ENCODE measurements at regions not wholly inside any gene's neighbourhood (a gene's known extent, or its start where the extent isn't known, plus 50 kb on each side); places are given as distances from the start of the nearest gene placed in this dataset.
A peak's percentile ranks its signal among the peaks of the same experiment; 100 is the strongest.

DNA sequence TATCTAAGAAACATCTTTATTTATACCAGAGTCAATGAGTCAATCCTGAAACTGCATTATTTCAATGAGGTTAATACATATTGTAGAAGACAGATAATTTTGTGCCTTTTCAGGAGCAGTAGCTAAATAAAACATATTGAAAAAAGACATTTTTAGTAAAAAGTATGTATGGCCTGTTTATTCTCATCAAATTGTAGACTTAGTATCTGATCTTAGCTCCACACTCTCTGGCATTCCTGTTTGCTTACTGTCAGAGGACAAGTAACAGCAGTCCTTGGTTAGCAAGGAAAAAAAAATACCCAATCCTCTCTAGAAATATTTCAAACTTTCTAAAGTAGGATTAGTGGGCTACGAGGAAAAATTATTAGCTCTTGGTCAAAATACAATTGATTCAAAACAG, 50.5 kb upstream of the GUCY1A1 start:
- DNase-seq: no peak

- DNase-seq: no peak
Observed at GRCh38 chr4:155615081-155615887, 51.4 kb upstream of the GUCY1A1 start.

GRCh38 chr4:155614111-155614762, 52.4 kb upstream of the GUCY1A1 start:
- no peak for DNase-seq

DNA sequence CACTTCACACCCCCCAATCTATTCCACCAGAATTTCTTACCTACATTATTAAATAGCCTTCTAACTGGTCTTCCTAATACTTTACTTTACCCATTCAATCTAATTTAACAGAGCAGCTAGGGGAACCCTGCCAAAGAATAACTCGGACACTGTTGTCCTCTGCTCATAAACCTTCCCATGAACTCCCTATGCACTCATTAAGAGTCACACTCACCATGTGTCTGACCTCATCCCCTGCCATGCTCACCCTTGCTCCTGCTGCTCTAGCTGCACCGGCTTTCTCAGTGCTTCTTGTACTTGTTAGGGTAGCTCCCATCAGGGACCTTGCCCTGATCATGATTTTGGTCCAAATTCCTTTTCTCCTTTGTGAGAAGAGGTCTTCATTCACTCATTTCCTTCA, 54.6 kb upstream of the GUCY1A1 start:
- no peak for DNase-seq

DNA sequence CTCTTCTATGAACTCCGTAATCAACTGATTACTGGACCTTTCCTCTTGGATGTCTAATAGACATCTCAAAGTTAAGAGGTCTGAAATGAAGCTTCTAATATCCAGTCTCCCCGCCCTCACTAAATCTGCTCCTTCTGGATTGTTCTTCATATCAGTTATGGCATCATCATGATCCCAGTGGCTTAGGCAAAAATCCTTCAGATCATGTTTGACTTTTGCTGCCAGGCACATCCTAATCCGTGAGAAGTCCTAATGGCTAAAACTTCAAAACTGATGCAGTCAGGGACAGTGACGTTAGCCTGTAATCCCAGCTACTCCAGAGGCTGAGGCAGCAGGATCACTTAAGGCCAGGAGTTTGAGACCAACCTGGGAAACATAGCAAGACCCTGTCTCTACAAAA, 55.1 kb upstream of the GUCY1A1 start:
- no peak for DNase-seq

- no peak for DNase-seq
Observed at GRCh38 chr4:155610143-155610542, 56.5 kb upstream of the GUCY1A1 start.

- DNase-seq: peak; percentile 48
Observed at GRCh38 chr4:155609455-155610059, 57.1 kb upstream of the GUCY1A1 start.

DNA sequence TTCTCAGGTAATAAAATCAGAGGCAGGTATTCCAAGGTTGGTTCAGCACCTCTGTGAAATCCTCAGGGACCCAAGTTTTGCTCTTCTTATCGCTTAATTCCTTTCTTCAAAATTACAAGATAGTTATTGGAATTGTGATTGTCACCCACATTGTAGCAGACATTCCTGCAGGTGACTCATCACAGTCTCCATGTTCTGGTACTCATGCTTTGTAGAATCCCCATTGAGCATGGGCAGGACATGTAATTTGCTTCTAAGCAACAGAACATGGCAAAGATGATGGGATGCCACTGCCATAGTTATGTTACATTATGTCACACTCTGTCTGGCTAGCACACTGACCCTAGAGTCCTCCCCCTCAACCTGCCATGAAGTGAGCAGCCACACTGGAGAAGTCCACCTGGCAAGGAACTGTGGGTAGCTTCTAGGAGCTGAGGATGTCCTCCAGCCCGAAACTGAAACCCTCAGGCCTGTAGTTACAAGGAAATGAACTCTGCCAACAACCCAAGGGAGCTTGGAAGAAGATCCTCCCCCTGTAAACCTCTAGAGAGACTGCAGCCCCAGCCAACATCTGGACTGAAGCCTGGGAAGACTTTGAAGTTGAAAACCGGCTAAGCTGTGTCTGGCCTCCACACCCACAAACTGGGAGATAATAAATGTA, 58.3 kb upstream of the GUCY1A1 start:
- no peak for DNase-seq

DNA sequence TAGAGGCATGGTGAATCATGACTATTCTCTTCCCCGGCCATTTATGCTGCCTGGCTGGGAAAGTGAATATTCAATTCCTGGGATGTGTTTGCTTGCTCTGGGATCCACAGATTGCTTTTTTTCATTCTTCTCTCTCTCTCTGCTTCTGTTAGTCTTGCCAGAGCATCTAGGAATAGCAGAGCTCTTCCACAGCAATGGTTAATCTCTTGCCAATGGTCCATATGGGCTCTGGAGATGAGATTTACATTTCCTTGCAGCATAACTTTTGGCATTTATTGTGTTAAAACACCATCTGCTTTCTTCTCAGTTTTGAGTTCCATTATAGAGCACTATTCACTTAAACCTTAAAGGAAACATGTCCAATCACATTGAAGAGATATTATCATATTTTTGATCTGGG, 59.2 kb upstream of the GUCY1A1 start:
- no peak for DNase-seq

DNA sequence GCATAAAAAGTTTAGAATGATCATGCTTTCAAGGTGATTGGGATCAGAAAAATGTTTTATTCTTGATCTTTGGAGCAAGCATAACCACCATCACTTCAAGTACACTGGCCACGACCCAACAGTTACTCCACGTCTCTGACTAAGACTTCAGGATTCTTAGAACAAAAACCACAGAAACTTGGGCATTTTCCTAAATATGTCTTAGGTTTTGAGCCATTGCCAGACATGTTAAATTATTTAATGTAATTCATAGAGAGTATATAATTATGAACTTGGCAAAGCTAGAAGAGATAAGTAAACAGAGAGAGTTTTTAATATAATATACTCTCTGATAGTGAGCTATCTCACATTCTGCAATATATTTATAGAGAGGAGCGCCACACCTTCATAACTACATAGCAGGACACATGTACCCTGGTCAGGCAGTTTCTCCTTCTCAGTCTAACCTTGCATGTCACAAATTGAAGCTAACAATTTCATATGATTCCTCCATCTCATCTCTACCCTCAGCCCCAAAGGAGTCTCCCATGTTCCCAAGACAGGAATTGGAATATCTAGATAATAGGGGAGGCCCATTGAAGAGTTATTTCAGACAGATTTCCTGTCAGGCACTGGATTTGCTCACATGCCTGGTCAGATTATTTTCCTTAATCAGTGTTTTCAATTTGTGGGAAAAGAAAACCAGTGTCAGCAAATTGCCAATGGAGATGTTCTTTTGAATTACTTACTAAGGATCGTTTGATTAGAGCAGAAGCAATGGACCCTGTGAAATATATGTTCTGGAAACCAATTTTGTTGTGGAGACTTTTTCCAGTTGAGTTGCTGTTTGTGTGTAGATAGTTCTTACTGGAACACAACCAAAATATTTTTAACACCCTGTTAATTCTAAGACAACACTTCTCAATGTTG, 61.7 kb upstream of the GUCY1A1 start:
- DNase-seq: peak; percentile 50

DNA sequence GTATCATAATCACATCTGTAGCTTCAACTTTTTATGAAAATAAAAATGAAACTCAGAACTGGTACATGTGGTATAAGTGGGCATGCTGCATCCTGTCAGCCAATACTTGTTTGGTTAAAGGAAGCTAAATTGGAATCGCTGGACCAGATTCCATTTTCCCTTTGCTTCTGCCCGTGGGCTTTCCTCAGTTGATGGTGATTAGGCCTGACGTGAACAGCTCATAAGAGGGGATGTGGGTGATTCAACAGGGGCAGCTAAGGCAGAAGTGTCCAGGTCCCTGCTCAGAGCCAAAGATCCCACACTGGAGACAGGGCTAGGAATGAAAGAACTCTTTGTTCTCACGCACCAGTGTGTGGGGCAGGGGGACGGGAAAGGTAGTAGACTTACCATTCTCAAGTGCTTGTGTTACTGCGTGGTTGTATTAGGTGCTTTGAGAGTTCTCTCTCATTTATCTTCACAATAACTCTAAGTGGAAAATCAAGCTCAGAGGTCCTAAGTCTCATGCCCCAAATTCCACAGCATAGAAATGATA, 63.2 kb upstream of the GUCY1A1 start:
- no peak for DNase-seq

GRCh38 chr4:155602351-155603140, 64.1 kb upstream of the GUCY1A1 start:
- DNase-seq: no peak

- DNase-seq: no peak
Observed at GRCh38 chr4:155600244-155600643, 66.4 kb upstream of the GUCY1A1 start.

DNA sequence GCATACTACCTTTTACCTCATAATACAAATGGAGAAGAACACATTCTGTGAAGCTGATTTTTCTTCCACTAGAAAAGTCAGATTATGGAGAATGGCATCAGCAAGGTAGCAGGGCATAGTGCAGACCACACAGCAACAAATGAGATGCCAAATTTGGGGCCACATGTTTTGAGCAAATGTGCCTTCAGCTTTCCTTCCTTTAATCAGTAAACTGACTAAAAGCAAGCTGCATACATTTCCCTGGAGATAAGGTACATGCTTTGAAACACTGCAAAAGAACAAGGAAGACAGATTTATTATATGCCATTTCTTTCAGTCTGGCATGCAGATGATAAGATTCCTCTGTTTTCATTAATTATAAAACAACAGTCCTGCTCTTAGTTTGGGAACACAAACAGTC, 67.1 kb upstream of the GUCY1A1 start:
- no peak for DNase-seq

DNA sequence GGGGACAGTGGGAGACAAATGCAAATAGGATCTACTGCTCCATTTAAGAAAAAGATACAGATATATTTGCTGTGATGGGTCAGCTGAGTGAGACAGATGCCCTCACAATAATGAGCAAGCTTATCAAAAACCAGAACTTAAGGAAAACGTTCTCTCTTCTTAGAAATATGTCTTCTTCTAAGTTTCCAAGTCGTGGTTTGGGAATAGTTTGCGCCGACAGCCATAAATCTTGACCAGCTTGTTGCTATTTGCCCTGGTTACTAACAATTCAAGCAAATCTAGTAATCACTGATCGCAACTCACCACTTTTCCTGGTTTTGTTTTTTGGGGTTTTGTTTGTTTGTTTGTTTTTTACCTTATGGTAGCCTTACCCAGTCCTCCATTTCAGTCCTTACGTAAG, 67.6 kb upstream of the GUCY1A1 start:
- no peak for DNase-seq

DNA sequence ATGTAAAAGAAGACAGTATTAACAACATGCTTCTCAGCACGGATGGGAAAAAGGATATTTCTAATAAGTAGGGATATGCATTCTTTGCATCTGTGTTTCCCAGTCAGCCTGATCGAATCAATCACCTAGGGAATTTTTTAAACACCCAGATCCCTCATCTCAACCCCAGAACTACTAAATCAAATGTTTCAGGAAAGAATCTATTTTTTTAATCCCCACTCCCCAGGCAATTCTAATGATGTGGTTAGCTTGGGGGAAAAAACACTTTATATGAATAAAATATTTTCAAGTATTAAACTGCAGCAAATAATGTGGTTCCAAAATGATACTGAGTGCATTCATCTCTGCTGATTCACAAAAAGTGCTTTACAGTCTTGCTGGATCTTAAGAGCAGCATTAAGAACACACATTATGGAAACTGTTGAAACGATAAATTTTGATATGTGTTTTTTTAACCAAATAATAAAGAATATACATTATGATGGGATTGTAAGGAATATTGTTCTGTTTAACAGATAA, 68.7 kb upstream of the GUCY1A1 start:
- no peak for DNase-seq

- DNase-seq: no peak
Observed at GRCh38 chr4:155597281-155597680, 69.4 kb upstream of the GUCY1A1 start.

DNA sequence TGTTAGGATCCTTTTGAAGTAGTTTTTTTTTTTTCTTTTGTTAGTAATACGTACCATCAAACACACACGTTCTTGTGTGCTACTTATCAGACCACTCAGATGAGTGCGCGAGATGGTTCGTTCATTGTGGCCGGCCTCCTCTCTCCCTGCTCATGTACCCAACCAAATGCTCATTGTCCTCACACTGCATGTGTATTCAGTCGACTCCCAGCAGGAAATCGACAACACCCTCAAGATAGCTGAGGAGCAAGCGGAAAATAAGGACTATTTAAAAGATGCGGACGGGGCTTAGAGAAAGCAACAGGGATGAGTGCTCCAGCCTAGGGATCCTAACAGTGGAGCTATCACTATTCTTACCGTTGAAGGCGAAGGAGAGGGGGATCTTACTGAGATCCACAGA, 72.9 kb upstream of the GUCY1A1 start:
- no peak for DNase-seq

DNA sequence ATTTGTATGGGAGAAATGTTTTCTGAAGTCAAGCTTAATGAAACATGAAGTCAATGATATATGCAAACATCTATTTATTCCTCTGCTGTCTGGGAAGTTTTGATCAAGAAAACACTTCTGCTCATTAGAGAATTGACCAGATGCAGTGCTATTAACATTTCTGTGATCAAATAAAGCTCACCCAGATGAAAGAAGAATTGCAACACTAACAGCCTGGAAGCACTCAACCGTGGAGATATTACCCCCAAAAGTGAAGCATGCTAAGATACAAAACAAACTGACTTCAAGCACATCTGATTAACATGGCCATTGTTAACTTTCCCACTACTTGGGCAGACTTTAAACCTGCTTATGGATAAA, 73.7 kb upstream of the GUCY1A1 start:
- DNase-seq: no peak

- no peak for DNase-seq
Observed at GRCh38 chr4:155592179-155592937, 74.3 kb upstream of the GUCY1A1 start.

DNA sequence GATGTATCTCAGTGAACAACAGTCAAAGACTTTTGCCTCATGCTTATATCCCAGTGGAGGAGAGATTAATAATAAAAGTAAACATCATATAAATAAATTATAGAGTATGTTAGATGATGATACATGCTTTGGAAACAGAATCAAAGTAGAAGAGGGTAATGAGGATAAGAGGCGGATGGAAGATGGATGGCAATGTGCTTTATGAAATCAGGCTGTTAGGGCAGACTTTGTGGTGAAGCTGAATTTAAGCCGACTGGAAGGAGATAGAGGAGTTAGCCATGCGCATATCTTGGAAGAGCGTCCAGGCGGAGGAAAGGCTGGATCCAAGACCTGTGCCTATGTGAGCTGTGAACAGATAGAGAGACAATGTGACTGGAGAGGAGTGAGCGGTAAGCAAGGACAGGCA, 74.9 kb upstream of the GUCY1A1 start:
- no peak for DNase-seq
